ENCODE measurements at regions not wholly inside any gene's neighbourhood (a gene's known extent, or its start where the extent isn't known, plus 50 kb on each side); places are given as distances from the start of the nearest gene placed in this dataset.

- TF ChIP-seq CTCF (IDR thresholded peaks at IDR 0.05) (no peak), POLR2A (IDR thresholded peaks at IDR 0.05) (no peak)
These were observed 908.5 kb upstream of the CNTNAP5 start for GRCh38 chr2:123116595-123116994.

Measured in Peyer's patch (tissue), 4 donors.